ENCODE measurements at regions not wholly inside any gene's neighbourhood (a gene's known extent, or its start where the extent isn't known, plus 50 kb on each side); places are given as distances from the start of the nearest gene placed in this dataset.

GRCh38 chr12:41946106-41946505 is 198.6 kb downstream of the GXYLT1 start:
- Histone ChIP-seq H3F3A (ENCODE audit: insufficient read depth, low read length, poor library complexity, severe bottlenecking) (no peaks in the 10 kb centered on the region), H3K27me3 (ENCODE audit: insufficient read depth, low read depth, low read length) (no peaks in the 10 kb centered on the region), H3K9me3 (ENCODE audit: low read length) (peaks cover 3% of the 10 kb centered on the region), H3K27ac (ENCODE audit: low read length) (no peak overlapping the region), H3K9me2 (ENCODE audit: insufficient read depth, low read length) (no peaks in the 10 kb centered on the region), H3K4me2 (ENCODE audit: low read length) (no peak overlapping the region), H3K9ac (ENCODE audit: low read length) (no peak overlapping the region), H2AFZ (ENCODE audit: low read depth, low read length) (no peak overlapping the region), H3K4me3 (ENCODE audit: low read length) (no peak overlapping the region), H4K20me1 (ENCODE audit: insufficient read depth) (no peaks in the 10 kb centered on the region), H3K36me3 (ENCODE audit: insufficient read depth, low read length) (no peaks in the 10 kb centered on the region), H3K79me2 (replicated peaks; ENCODE audit: insufficient read depth, low read length) (no peaks in the 10 kb centered on the region)
- TF ChIP-seq EP300 (conservative IDR thresholded peaks at IDR 0.05; ENCODE audit: poor library complexity, severe bottlenecking) = no peak
- no peak for TF ChIP-seq REST (IDR thresholded peaks at IDR 0.05; ENCODE audit: borderline replicate concordance)
- TF ChIP-seq SMC3 (conservative IDR thresholded peaks at IDR 0.05; ENCODE audit: poor library complexity) = no peak
- no peak for TF ChIP-seq POLR2AphosphoS5 (IDR thresholded peaks at IDR 0.05)
- TF ChIP-seq EZH2 (IDR thresholded peaks at IDR 0.05; ENCODE audit: borderline replicate concordance, insufficient read depth, low read length, poor library complexity, severe bottlenecking) = no peak
- TF ChIP-seq RAD21 (conservative IDR thresholded peaks at IDR 0.05) = no peak
- no peak for TF ChIP-seq MXI1 (conservative IDR thresholded peaks at IDR 0.05; ENCODE audit: poor library complexity, severe bottlenecking)
- TF ChIP-seq, protein P1, sequence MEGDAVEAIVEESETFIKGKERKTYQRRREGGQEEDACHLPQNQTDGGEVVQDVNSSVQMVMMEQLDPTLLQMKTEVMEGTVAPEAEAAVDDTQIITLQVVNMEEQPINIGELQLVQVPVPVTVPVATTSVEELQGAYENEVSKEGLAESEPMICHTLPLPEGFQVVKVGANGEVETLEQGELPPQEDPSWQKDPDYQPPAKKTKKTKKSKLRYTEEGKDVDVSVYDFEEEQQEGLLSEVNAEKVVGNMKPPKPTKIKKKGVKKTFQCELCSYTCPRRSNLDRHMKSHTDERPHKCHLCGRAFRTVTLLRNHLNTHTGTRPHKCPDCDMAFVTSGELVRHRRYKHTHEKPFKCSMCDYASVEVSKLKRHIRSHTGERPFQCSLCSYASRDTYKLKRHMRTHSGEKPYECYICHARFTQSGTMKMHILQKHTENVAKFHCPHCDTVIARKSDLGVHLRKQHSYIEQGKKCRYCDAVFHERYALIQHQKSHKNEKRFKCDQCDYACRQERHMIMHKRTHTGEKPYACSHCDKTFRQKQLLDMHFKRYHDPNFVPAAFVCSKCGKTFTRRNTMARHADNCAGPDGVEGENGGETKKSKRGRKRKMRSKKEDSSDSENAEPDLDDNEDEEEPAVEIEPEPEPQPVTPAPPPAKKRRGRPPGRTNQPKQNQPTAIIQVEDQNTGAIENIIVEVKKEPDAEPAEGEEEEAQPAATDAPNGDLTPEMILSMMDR (IDR thresholded peaks at IDR 0.05; ENCODE audit: poor library complexity, severe bottlenecking) = no peak
- TF ChIP-seq TAF1 (IDR thresholded peaks at IDR 0.05; ENCODE audit: low read depth) = no peak

DNA sequence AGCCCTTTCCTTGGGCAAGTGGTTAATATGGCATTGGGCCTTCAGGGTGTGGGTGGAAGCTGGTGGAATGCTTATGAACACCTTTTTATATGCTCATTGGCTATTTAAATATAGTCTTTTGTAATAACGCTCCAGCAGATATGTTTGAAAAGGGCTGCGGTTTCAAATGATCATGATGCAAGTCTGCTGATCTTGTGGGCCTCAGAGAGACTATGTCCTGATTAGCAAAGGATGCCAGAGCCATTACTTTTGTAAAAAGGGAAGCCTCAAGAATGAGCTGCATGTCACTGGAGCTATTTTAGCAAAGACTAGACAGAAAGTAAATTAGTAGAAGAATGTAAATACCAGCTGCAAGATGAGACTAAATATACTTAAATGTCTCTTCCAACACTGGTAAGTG is 200.5 kb downstream of the GXYLT1 start:
- Histone ChIP-seq H3K36me3 (ENCODE audit: insufficient read depth, low read length) (no peaks in the 10 kb centered on the region), H3K27me3 (ENCODE audit: insufficient read depth, low read depth, low read length) (no peaks in the 10 kb centered on the region), H3K9ac (ENCODE audit: low read length) (no peak overlapping the region), H3K27ac (ENCODE audit: low read length) (no peak overlapping the region), H3K9me3 (ENCODE audit: low read length) (peaks cover 3% of the 10 kb centered on the region), H3K4me3 (ENCODE audit: low read length) (no peak overlapping the region), H3K79me2 (replicated peaks; ENCODE audit: insufficient read depth, low read length) (no peaks in the 10 kb centered on the region), H4K20me1 (ENCODE audit: insufficient read depth) (no peaks in the 10 kb centered on the region), H2AFZ (ENCODE audit: low read depth, low read length) (no peak overlapping the region), H3K9me2 (ENCODE audit: insufficient read depth, low read length) (no peaks in the 10 kb centered on the region), H3K4me2 (ENCODE audit: low read length) (no peak overlapping the region), H3F3A (ENCODE audit: insufficient read depth, low read length, poor library complexity, severe bottlenecking) (no peaks in the 10 kb centered on the region)
- no peak for TF ChIP-seq TAF1 (IDR thresholded peaks at IDR 0.05; ENCODE audit: low read depth)

DNA sequence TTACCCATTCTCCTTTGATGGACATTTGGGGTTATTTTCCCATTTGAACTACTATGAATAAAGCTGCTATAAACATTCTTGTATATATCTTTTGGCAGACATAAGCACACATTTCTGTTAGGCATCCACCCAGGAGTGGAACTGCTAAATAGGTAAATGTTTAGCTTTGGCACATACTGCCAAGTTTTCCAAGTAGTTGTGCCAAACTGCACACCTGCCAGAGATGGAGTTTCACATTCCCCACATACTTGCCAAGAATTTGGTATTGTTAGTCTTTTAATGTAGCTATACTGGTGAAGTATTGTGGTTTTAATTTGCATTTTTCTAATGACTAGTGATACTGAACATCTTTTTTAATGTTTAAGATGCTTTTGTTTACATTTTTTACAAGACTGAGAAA is 201.0 kb downstream of the GXYLT1 start:
- H3K79me2 ChIP-seq (replicated peaks; ENCODE audit: insufficient read depth, low read length) = no peaks in the 10 kb centered on the region
- H3K4me2 ChIP-seq (ENCODE audit: low read length) = no peak overlapping the region
- H3K27ac ChIP-seq (ENCODE audit: low read length) = no peak overlapping the region
- H3K9ac ChIP-seq (ENCODE audit: low read length) = no peak overlapping the region
- H3K9me3 ChIP-seq (ENCODE audit: low read length) = peaks cover 3% of the 10 kb centered on the region
- H3K4me3 ChIP-seq (ENCODE audit: low read length) = no peak overlapping the region
- H3F3A ChIP-seq (ENCODE audit: insufficient read depth, low read length, poor library complexity, severe bottlenecking) = no peaks in the 10 kb centered on the region
- H2AFZ ChIP-seq (ENCODE audit: low read depth, low read length) = no peak overlapping the region
- TF ChIP-seq, protein P1 (IDR thresholded peaks at IDR 0.05; ENCODE audit: poor library complexity, severe bottlenecking) = no peak
- TF ChIP-seq POLR2AphosphoS5 (IDR thresholded peaks at IDR 0.05) (no peak), TAF1 (IDR thresholded peaks at IDR 0.05; ENCODE audit: low read depth) (no peak), RAD21 (conservative IDR thresholded peaks at IDR 0.05) (no peak), MXI1 (conservative IDR thresholded peaks at IDR 0.05; ENCODE audit: poor library complexity, severe bottlenecking) (no peak), REST (IDR thresholded peaks at IDR 0.05; ENCODE audit: borderline replicate concordance) (no peak), EP300 (conservative IDR thresholded peaks at IDR 0.05; ENCODE audit: poor library complexity, severe bottlenecking) (no peak), SMC3 (conservative IDR thresholded peaks at IDR 0.05; ENCODE audit: poor library complexity) (no peak), EZH2 (IDR thresholded peaks at IDR 0.05; ENCODE audit: borderline replicate concordance, insufficient read depth, low read length, poor library complexity, severe bottlenecking) (no peak)
- H4K20me1 ChIP-seq (ENCODE audit: insufficient read depth) = no peaks in the 10 kb centered on the region
- H3K9me2 ChIP-seq (ENCODE audit: insufficient read depth, low read length) = no peaks in the 10 kb centered on the region
- no peaks in the 10 kb centered on the region for H3K36me3 ChIP-seq (ENCODE audit: insufficient read depth, low read length)
- H3K27me3 ChIP-seq (ENCODE audit: insufficient read depth, low read depth, low read length) = no peaks in the 10 kb centered on the region

Measured in neural cell (in vitro differentiated cells).